ENCODE measurements at regions not wholly inside any gene's neighbourhood (a gene's known extent, or its start where the extent isn't known, plus 50 kb on each side); places are given as distances from the start of the nearest gene placed in this dataset.
"Not testable (repeated sequence)": the region's sequence is repeated elsewhere in the genome, so short reads cannot be mapped to it uniquely, and the experiment has no call there.

GRCh38 chr13:56187331-56187730 is 953.4 kb upstream of the PRR20A start (continued):
- TF ChIP-seq HDAC2 (IDR thresholded peaks at IDR 0.05; ENCODE audit: borderline replicate concordance in 1 of 2, low read depth in 2 of 2, low read length in 2 of 2), result no peak

DNA sequence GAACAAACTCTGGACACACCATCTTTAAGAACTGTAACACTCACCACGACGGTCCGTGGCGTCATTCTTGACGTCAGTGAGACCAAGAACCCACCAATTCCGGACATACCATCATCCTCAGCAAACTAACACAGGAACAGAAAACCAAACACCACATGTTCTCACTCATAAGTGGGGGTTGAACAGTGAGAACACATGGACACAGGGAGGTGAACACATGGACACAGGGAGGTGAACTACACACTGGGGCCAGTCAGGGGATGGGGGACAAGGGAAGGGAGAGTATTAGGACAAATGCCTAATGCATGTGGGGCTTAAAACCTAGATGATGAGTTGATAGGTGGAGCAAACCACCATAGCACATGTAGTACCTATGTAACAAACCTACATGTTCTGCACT is 952.1 kb upstream of the PRR20A start:
- H3K23me2 ChIP-seq (ENCODE audit: low read depth, low read length); H2BK15ac ChIP-seq (ENCODE audit: low read length); H3K27me3 ChIP-seq (replicated peaks in 1 of 4; ENCODE audit: control insufficient read depth in 3 of 4, extremely low read depth in 1 of 4, insufficient read depth in 3 of 4, low read length in 3 of 4); H3K27ac ChIP-seq (ENCODE audit: low read depth, low read length); H3K4ac ChIP-seq (replicated peaks; ENCODE audit: insufficient read length, low read depth, low read length); H3K79me1 ChIP-seq (ENCODE audit: low read depth, low read length); H4K20me1 ChIP-seq (replicated peaks in 1 of 2; ENCODE audit: control insufficient read depth in 1 of 2, insufficient read depth in 2 of 2, low read length in 2 of 2); H4K5ac ChIP-seq (ENCODE audit: insufficient read length, low read depth, low read length); H3K9me3 ChIP-seq (ENCODE audit: insufficient read depth in 2 of 2, low read depth in 1 of 2, low read length in 1 of 2); H3K18ac ChIP-seq (ENCODE audit: extremely low read depth, low read length); H2BK12ac ChIP-seq (ENCODE audit: low read depth, low read length); H3K9ac ChIP-seq (replicated peaks in 1 of 4; ENCODE audit: extremely low read depth in 1 of 4, low read depth in 3 of 4, low read length in 3 of 4); H3K14ac ChIP-seq (ENCODE audit: insufficient read length); FAIRE-seq; H3K4me2 ChIP-seq (ENCODE audit: insufficient read depth in 1 of 2, low read depth in 2 of 2, low read length in 2 of 2); H2AK5ac ChIP-seq (ENCODE audit: low read depth, low read length); H4K91ac ChIP-seq (replicated peaks; ENCODE audit: insufficient read length, low read length); H2BK120ac ChIP-seq (replicated peaks; ENCODE audit: low read depth, low read length); H3K4me3 ChIP-seq (ENCODE audit: extremely low read depth in 1 of 4, insufficient read depth in 2 of 4, low read depth in 3 of 4, low read length in 4 of 4); H2BK20ac ChIP-seq (ENCODE audit: low read length); H3K4me1 ChIP-seq (replicated peaks in 1 of 4; ENCODE audit: control insufficient read depth in 3 of 4, insufficient read depth in 4 of 4, low read length in 3 of 4); CTCF ChIA-PET (ENCODE audit: partially characterized antibody); POLR2A ChIA-PET (ENCODE audit: partially characterized antibody); H2AFZ ChIP-seq (ENCODE audit: low read length); H3K79me2 ChIP-seq (ENCODE audit: control insufficient read depth in 1 of 2, insufficient read depth in 2 of 2, low read length in 2 of 2); DNase-seq (ENCODE audit: low read depth in 1 of 2, low spot score in 2 of 2); H4K8ac ChIP-seq (ENCODE audit: extremely low read depth, insufficient read depth, low read length); H3K23ac ChIP-seq (ENCODE audit: insufficient read length); H3K56ac ChIP-seq (replicated peaks; ENCODE audit: insufficient read length, low read depth, low read length); H3K36me3 ChIP-seq (ENCODE audit: control insufficient read depth in 2 of 4, insufficient read depth in 4 of 4, low read length in 3 of 4); H2BK5ac ChIP-seq (ENCODE audit: low read depth, low read length): not testable (repeated sequence)
- WGBS, 2 experiments (ENCODE audit: extremely low coverage in 1 of 2, insufficient coverage in 1 of 2, insufficient read length in 1 of 2, insufficient replicate concordance in 2 of 2, low coverage in 1 of 2, low lambda C conversion rate in 2 of 2, missing lambda C conversion rate in 1 of 2), result 98% methylated on average over 6 of the region's 6 CpGs; no CpG with 5 or more reads in 1 of the 2 experiments

Data from H1 (cell line).